H9 (cell line): ENCODE measurements at regions not wholly inside any gene's neighbourhood (a gene's known extent, or its start where the extent isn't known, plus 50 kb on each side); places are given as distances from the start of the nearest gene placed in this dataset.

ENCODE experiments used
- DNase-seq: peaks from one replicate; pipeline ENCODE4 v3.0.0-alpha.2; 2017
- H2AFZ ChIP-seq: one replicate; pipeline ENCODE4 v1.6.1; 2013; ENCODE audit warnings: mild to moderate bottlenecking, low read length, control low read depth, moderate library complexity
- H2AK5ac ChIP-seq: 2 replicates; pipeline ENCODE4 v1.6.1; 2013; ENCODE audit warnings: low read length, control low read depth, mixed read lengths; ENCODE audit not compliant: insufficient read length
- H2BK120ac ChIP-seq: one replicate; pipeline ENCODE4 v1.6.1; 2013; ENCODE audit warnings: low read depth, mild to moderate bottlenecking, low read length, control low read depth, inconsistent platforms; ENCODE audit not compliant: poor library complexity, severe bottlenecking
- H2BK12ac ChIP-seq: 2 replicates; pipeline ENCODE4 v1.6.1; 2013; ENCODE audit warnings: low read length, control low read depth, mixed read lengths, low read depth; ENCODE audit not compliant: insufficient read length
- H2BK15ac ChIP-seq: 2 replicates; pipeline ENCODE4 v1.6.1; 2013; ENCODE audit warnings: low read depth, low read length, control low read depth
- H2BK20ac ChIP-seq: one replicate; pipeline ENCODE4 v1.6.1; 2013; ENCODE audit warnings: low read depth, mild to moderate bottlenecking, low read length, control low read depth, inconsistent platforms; ENCODE audit not compliant: poor library complexity, severe bottlenecking
- H2BK5ac ChIP-seq: 2 replicates; pipeline ENCODE4 v1.6.1; 2013; ENCODE audit warnings: low read length, control low read depth, mixed read lengths; ENCODE audit not compliant: insufficient read length
- H3K14ac ChIP-seq: 2 replicates; pipeline ENCODE4 v1.6.1; 2013; ENCODE audit warnings: low read length, control low read depth; ENCODE audit not compliant: insufficient read depth
- H3K18ac ChIP-seq: 2 replicates; pipeline ENCODE4 v1.6.1; 2013; ENCODE audit warnings: low read depth, mild to moderate bottlenecking, mixed read lengths, low read length, control low read depth; ENCODE audit not compliant: insufficient read length
- H3K23ac ChIP-seq: 2 replicates; pipeline ENCODE4 v1.6.1; 2013; ENCODE audit warnings: low read length, control low read depth, mixed read lengths, low read depth; ENCODE audit not compliant: insufficient read length
- H3K23me2 ChIP-seq: 2 replicates; pipeline ENCODE4 v1.6.1; 2013; ENCODE audit warnings: low read depth, mild to moderate bottlenecking, mixed read lengths, low read length, control low read depth; ENCODE audit not compliant: insufficient read length, poor library complexity, severe bottlenecking
- H3K27ac ChIP-seq: 2 replicates; pipeline ENCODE4 v1.5.1; 2013; ENCODE audit warnings: low read length, control low read depth, mixed read lengths, low read depth; ENCODE audit not compliant: insufficient read length
- H3K27me3 ChIP-seq: 2 replicates; pipeline ENCODE4 v1.6.1; 2013; ENCODE audit warnings: low read length, control low read depth, inconsistent platforms; ENCODE audit not compliant: insufficient read depth
- H3K4ac ChIP-seq: 2 replicates; pipeline ENCODE4 v1.6.1; 2013; ENCODE audit warnings: low read depth, mild to moderate bottlenecking, control low read depth, inconsistent platforms, low read length, moderate library complexity
- H3K4me1 ChIP-seq: 2 replicates; pipeline ENCODE4 v1.6.1; 2013; ENCODE audit warnings: low read length, control low read depth, inconsistent platforms; ENCODE audit not compliant: insufficient read depth
- H3K4me2 ChIP-seq: 2 replicates; pipeline ENCODE4 v1.6.1; 2013; ENCODE audit warnings: low read length, control low read depth, mixed read lengths; ENCODE audit not compliant: insufficient read length, insufficient read depth
- H3K56ac ChIP-seq: 2 replicates; pipeline ENCODE4 v1.6.1; 2013; ENCODE audit warnings: low read depth, mild to moderate bottlenecking, mixed read lengths, low read length, control low read depth; ENCODE audit not compliant: insufficient read length
- H3K79me1 ChIP-seq: 2 replicates; pipeline ENCODE4 v1.6.1; 2013; ENCODE audit warnings: low read depth, mild to moderate bottlenecking, moderate library complexity, low read length, control low read depth, inconsistent platforms; ENCODE audit not compliant: insufficient read depth, poor library complexity, severe bottlenecking
- H3K79me2 ChIP-seq: 2 replicates; pipeline ENCODE4 v1.6.1; 2013; ENCODE audit warnings: low read length, control low read depth, inconsistent platforms; ENCODE audit not compliant: insufficient read depth
- H3K9ac ChIP-seq: 2 replicates; pipeline ENCODE4 v1.6.1; 2013; ENCODE audit warnings: low read length, control low read depth, mixed read lengths; ENCODE audit not compliant: insufficient read length; ENCODE audit errors: extremely low read depth
- H3K9me3 ChIP-seq: one replicate; pipeline ENCODE4 v1.6.1; 2013; ENCODE audit warnings: low read depth, low read length, inconsistent platforms; ENCODE audit not compliant: control insufficient read depth
- H3T11ph ChIP-seq: one replicate; pipeline ENCODE4 v1.6.1; 2013; ENCODE audit warnings: mild to moderate bottlenecking, low read length, control low read depth, inconsistent platforms
- H4K20me1 ChIP-seq: one replicate; pipeline ENCODE4 v1.6.1; 2013; ENCODE audit not compliant: control insufficient read depth, insufficient read length, insufficient read depth
- H4K5ac ChIP-seq: 2 replicates; pipeline ENCODE4 v1.6.1; 2013; ENCODE audit warnings: low read depth, mild to moderate bottlenecking, mixed read lengths, low read length, control low read depth; ENCODE audit not compliant: insufficient read length
- H4K8ac ChIP-seq: replicated peaks from 2 replicates; pipeline ENCODE4 v1.6.1; 2013; ENCODE audit warnings: low read length, control low read depth, mixed read lengths, low read depth; ENCODE audit not compliant: insufficient read length
- H4K91ac ChIP-seq: 2 replicates; pipeline ENCODE4 v1.6.1; 2013; ENCODE audit warnings: low read depth, mild to moderate bottlenecking, moderate library complexity, mixed read lengths, low read length, control low read depth; ENCODE audit not compliant: insufficient read length
- H3K27ac Mint-ChIP-seq, 3 experiments: 2 replicates in 2 of 3; 3 replicates in 1 of 3; pipeline ENCODE4 v1.8.0; 2020 to 2021; ENCODE audit warnings: mixed read lengths in 3 of 3, mild to moderate bottlenecking in 1 of 3, moderate library complexity in 1 of 3
- H3K27me3 Mint-ChIP-seq: 2 replicates; pipeline ENCODE4 v1.8.0; 2021; ENCODE audit warnings: low read depth, mild to moderate bottlenecking, moderate library complexity, mixed read lengths
- H3K36me3 Mint-ChIP-seq, 3 experiments: 2 replicates in 2 of 3; 3 replicates in 1 of 3; pipeline ENCODE4 v1.8.0; 2020 to 2021; ENCODE audit warnings: low read depth in 3 of 3, mixed read lengths in 3 of 3; ENCODE audit not compliant: insufficient read depth in 1 of 3
- H3K4me1 Mint-ChIP-seq, 2 experiments: 2 replicates each; pipeline ENCODE4 v1.8.0; 2020; ENCODE audit warnings: mixed read lengths in 2 of 2
- H3K4me3 Mint-ChIP-seq, 2 experiments: 2 replicates in 1 of 2; 3 replicates in 1 of 2; pipeline ENCODE4 v1.8.0; 2020 to 2021; ENCODE audit warnings: mild to moderate bottlenecking in 2 of 2, mixed read lengths in 2 of 2, moderate library complexity in 1 of 2
- H3K9me3 Mint-ChIP-seq, 2 experiments: 2 replicates in 1 of 2; 3 replicates in 1 of 2; pipeline ENCODE4 v1.8.0; 2020; ENCODE audit warnings: mild to moderate bottlenecking in 2 of 2, mixed read lengths in 2 of 2, moderate library complexity in 1 of 2
- CTCF ChIP-seq: fragments of 200-600 bp; sonication (generic); conservative IDR thresholded peaks from 3 replicates; pipeline ENCODE4 v1.8.0; 2021; ENCODE audit warnings: antibody characterized with exemption, mild to moderate bottlenecking
- WGBS: extraction: QIAGEN DNeasy Blood & Tissue Kit; methylation state at CpG from one replicate; pipeline ENCODE4 v1.1.7; 2013; ENCODE audit warnings: missing lambda C conversion rate, low lambda C conversion rate, mixed read lengths; ENCODE audit not compliant: insufficient read length; ENCODE audit errors: extremely low coverage; 5-methylcytosine and 5-hydroxymethylcytosine counted together

- H2BK120ac ChIP-seq, result no peak overlapping the region
- Mint-ChIP-seq H3K27ac (no peak overlapping the region; a peak in 1 of 7 replicates), H3K4me1 (peaks cover 14 to 17% of the 10 kb centered on the region in 2 experiments), H3K36me3 (no peaks in the 10 kb centered on the region), H3K4me3 (no peak overlapping the region), H3K9me3 (no peaks in the 10 kb centered on the region), H3K27me3 (peaks cover 1% of the 10 kb centered on the region; the same call in 1 of the 2 replicates)
- no peak overlapping the region for H4K5ac ChIP-seq
- H3K79me2 ChIP-seq, result no peaks in the 10 kb centered on the region
- no peaks in the 10 kb centered on the region for H3K27me3 ChIP-seq
- H3K27ac ChIP-seq, result no peak overlapping the region
- no peak overlapping the region for H3K4me2 ChIP-seq
- no peak overlapping the region for H3K18ac ChIP-seq
- no peaks in the 10 kb centered on the region for H3K23me2 ChIP-seq
- no peak overlapping the region for H2BK15ac ChIP-seq
- H4K20me1 ChIP-seq, result no peaks in the 10 kb centered on the region
- no peak overlapping the region for H2AK5ac ChIP-seq
- TF ChIP-seq CTCF, result no peak
- no peak overlapping the region for H2AFZ ChIP-seq
- no CpG with 5 or more reads among the region's 8 CpGs for WGBS
- H3K14ac ChIP-seq, result no peak overlapping the region
- H3K79me1 ChIP-seq, result no peaks in the 10 kb centered on the region
- H3K23ac ChIP-seq, result no peak overlapping the region
- H2BK20ac ChIP-seq, result no peak overlapping the region
- no peaks in the 10 kb centered on the region for H3K4me1 ChIP-seq
- no peak overlapping the region for H4K91ac ChIP-seq
- H2BK5ac ChIP-seq, result no peak overlapping the region
- H3K9me3 ChIP-seq, result no peaks in the 10 kb centered on the region
- H3K56ac ChIP-seq, result no peak overlapping the region
- no peak overlapping the region for H2BK12ac ChIP-seq
- DNase-seq, result no peak
- no peak overlapping the region for H3K4ac ChIP-seq
- H3K9ac ChIP-seq, result no peak overlapping the region
- no peak overlapping the region for H4K8ac ChIP-seq
- no peak overlapping the region for H3T11ph ChIP-seq
Measured at GRCh38 chr2:41972819-41973218, 75.0 kb upstream of the PKDCC start.
